H9 (cell line): ENCODE measurements at regions not wholly inside any gene's neighbourhood (a gene's known extent, or its start where the extent isn't known, plus 50 kb on each side); places are given as distances from the start of the nearest gene placed in this dataset.

ENCODE experiments used
- DNase-seq: peaks from one replicate; pipeline ENCODE4 v3.0.0-alpha.2; 2017
- H2AFZ ChIP-seq: one replicate; pipeline ENCODE4 v1.6.1; 2013; ENCODE audit warnings: mild to moderate bottlenecking, low read length, control low read depth, moderate library complexity
- H2AK5ac ChIP-seq: 2 replicates; pipeline ENCODE4 v1.6.1; 2013; ENCODE audit warnings: low read length, control low read depth, mixed read lengths; ENCODE audit not compliant: insufficient read length
- H2BK120ac ChIP-seq: one replicate; pipeline ENCODE4 v1.6.1; 2013; ENCODE audit warnings: low read depth, mild to moderate bottlenecking, low read length, control low read depth, inconsistent platforms; ENCODE audit not compliant: poor library complexity, severe bottlenecking
- H2BK12ac ChIP-seq: 2 replicates; pipeline ENCODE4 v1.6.1; 2013; ENCODE audit warnings: low read length, control low read depth, mixed read lengths, low read depth; ENCODE audit not compliant: insufficient read length
- H2BK15ac ChIP-seq: 2 replicates; pipeline ENCODE4 v1.6.1; 2013; ENCODE audit warnings: low read depth, low read length, control low read depth
- H2BK20ac ChIP-seq: one replicate; pipeline ENCODE4 v1.6.1; 2013; ENCODE audit warnings: low read depth, mild to moderate bottlenecking, low read length, control low read depth, inconsistent platforms; ENCODE audit not compliant: poor library complexity, severe bottlenecking
- H2BK5ac ChIP-seq: 2 replicates; pipeline ENCODE4 v1.6.1; 2013; ENCODE audit warnings: low read length, control low read depth, mixed read lengths; ENCODE audit not compliant: insufficient read length
- H3K14ac ChIP-seq: 2 replicates; pipeline ENCODE4 v1.6.1; 2013; ENCODE audit warnings: low read length, control low read depth; ENCODE audit not compliant: insufficient read depth
- H3K18ac ChIP-seq: 2 replicates; pipeline ENCODE4 v1.6.1; 2013; ENCODE audit warnings: low read depth, mild to moderate bottlenecking, mixed read lengths, low read length, control low read depth; ENCODE audit not compliant: insufficient read length
- H3K23ac ChIP-seq: 2 replicates; pipeline ENCODE4 v1.6.1; 2013; ENCODE audit warnings: low read length, control low read depth, mixed read lengths, low read depth; ENCODE audit not compliant: insufficient read length
- H3K23me2 ChIP-seq: 2 replicates; pipeline ENCODE4 v1.6.1; 2013; ENCODE audit warnings: low read depth, mild to moderate bottlenecking, mixed read lengths, low read length, control low read depth; ENCODE audit not compliant: insufficient read length, poor library complexity, severe bottlenecking
- H3K27ac ChIP-seq: 2 replicates; pipeline ENCODE4 v1.5.1; 2013; ENCODE audit warnings: low read length, control low read depth, mixed read lengths, low read depth; ENCODE audit not compliant: insufficient read length
- H3K27me3 ChIP-seq: 2 replicates; pipeline ENCODE4 v1.6.1; 2013; ENCODE audit warnings: low read length, control low read depth, inconsistent platforms; ENCODE audit not compliant: insufficient read depth
- H3K4ac ChIP-seq: 2 replicates; pipeline ENCODE4 v1.6.1; 2013; ENCODE audit warnings: low read depth, mild to moderate bottlenecking, control low read depth, inconsistent platforms, low read length, moderate library complexity
- H3K4me1 ChIP-seq: 2 replicates; pipeline ENCODE4 v1.6.1; 2013; ENCODE audit warnings: low read length, control low read depth, inconsistent platforms; ENCODE audit not compliant: insufficient read depth
- H3K4me2 ChIP-seq: 2 replicates; pipeline ENCODE4 v1.6.1; 2013; ENCODE audit warnings: low read length, control low read depth, mixed read lengths; ENCODE audit not compliant: insufficient read length, insufficient read depth
- H3K56ac ChIP-seq: 2 replicates; pipeline ENCODE4 v1.6.1; 2013; ENCODE audit warnings: low read depth, mild to moderate bottlenecking, mixed read lengths, low read length, control low read depth; ENCODE audit not compliant: insufficient read length
- H3K79me1 ChIP-seq: 2 replicates; pipeline ENCODE4 v1.6.1; 2013; ENCODE audit warnings: low read depth, mild to moderate bottlenecking, moderate library complexity, low read length, control low read depth, inconsistent platforms; ENCODE audit not compliant: insufficient read depth, poor library complexity, severe bottlenecking
- H3K79me2 ChIP-seq: 2 replicates; pipeline ENCODE4 v1.6.1; 2013; ENCODE audit warnings: low read length, control low read depth, inconsistent platforms; ENCODE audit not compliant: insufficient read depth
- H3K9ac ChIP-seq: 2 replicates; pipeline ENCODE4 v1.6.1; 2013; ENCODE audit warnings: low read length, control low read depth, mixed read lengths; ENCODE audit not compliant: insufficient read length; ENCODE audit errors: extremely low read depth
- H3K9me3 ChIP-seq: one replicate; pipeline ENCODE4 v1.6.1; 2013; ENCODE audit warnings: low read depth, low read length, inconsistent platforms; ENCODE audit not compliant: control insufficient read depth
- H3T11ph ChIP-seq: one replicate; pipeline ENCODE4 v1.6.1; 2013; ENCODE audit warnings: mild to moderate bottlenecking, low read length, control low read depth, inconsistent platforms
- H4K20me1 ChIP-seq: one replicate; pipeline ENCODE4 v1.6.1; 2013; ENCODE audit not compliant: control insufficient read depth, insufficient read length, insufficient read depth
- H4K5ac ChIP-seq: 2 replicates; pipeline ENCODE4 v1.6.1; 2013; ENCODE audit warnings: low read depth, mild to moderate bottlenecking, mixed read lengths, low read length, control low read depth; ENCODE audit not compliant: insufficient read length
- H4K8ac ChIP-seq: replicated peaks from 2 replicates; pipeline ENCODE4 v1.6.1; 2013; ENCODE audit warnings: low read length, control low read depth, mixed read lengths, low read depth; ENCODE audit not compliant: insufficient read length
- H4K91ac ChIP-seq: 2 replicates; pipeline ENCODE4 v1.6.1; 2013; ENCODE audit warnings: low read depth, mild to moderate bottlenecking, moderate library complexity, mixed read lengths, low read length, control low read depth; ENCODE audit not compliant: insufficient read length
- H3K27ac Mint-ChIP-seq, 3 experiments: 2 replicates in 2 of 3; 3 replicates in 1 of 3; pipeline ENCODE4 v1.8.0; 2020 to 2021; ENCODE audit warnings: mixed read lengths in 3 of 3, mild to moderate bottlenecking in 1 of 3, moderate library complexity in 1 of 3
- H3K27me3 Mint-ChIP-seq: 2 replicates; pipeline ENCODE4 v1.8.0; 2021; ENCODE audit warnings: low read depth, mild to moderate bottlenecking, moderate library complexity, mixed read lengths
- H3K36me3 Mint-ChIP-seq, 3 experiments: 2 replicates in 2 of 3; 3 replicates in 1 of 3; pipeline ENCODE4 v1.8.0; 2020 to 2021; ENCODE audit warnings: low read depth in 3 of 3, mixed read lengths in 3 of 3; ENCODE audit not compliant: insufficient read depth in 1 of 3
- H3K4me1 Mint-ChIP-seq, 2 experiments: 2 replicates each; pipeline ENCODE4 v1.8.0; 2020; ENCODE audit warnings: mixed read lengths in 2 of 2
- H3K4me3 Mint-ChIP-seq, 2 experiments: 2 replicates in 1 of 2; 3 replicates in 1 of 2; pipeline ENCODE4 v1.8.0; 2020 to 2021; ENCODE audit warnings: mild to moderate bottlenecking in 2 of 2, mixed read lengths in 2 of 2, moderate library complexity in 1 of 2
- H3K9me3 Mint-ChIP-seq, 2 experiments: 2 replicates in 1 of 2; 3 replicates in 1 of 2; pipeline ENCODE4 v1.8.0; 2020; ENCODE audit warnings: mild to moderate bottlenecking in 2 of 2, mixed read lengths in 2 of 2, moderate library complexity in 1 of 2
- CTCF ChIP-seq: fragments of 200-600 bp; sonication (generic); conservative IDR thresholded peaks from 3 replicates; pipeline ENCODE4 v1.8.0; 2021; ENCODE audit warnings: antibody characterized with exemption, mild to moderate bottlenecking
- WGBS: extraction: QIAGEN DNeasy Blood & Tissue Kit; methylation state at CpG from one replicate; pipeline ENCODE4 v1.1.7; 2013; ENCODE audit warnings: missing lambda C conversion rate, low lambda C conversion rate, mixed read lengths; ENCODE audit not compliant: insufficient read length; ENCODE audit errors: extremely low coverage; 5-methylcytosine and 5-hydroxymethylcytosine counted together

GRCh38 chr5:112512901-112513300, 93.8 kb upstream of the EPB41L4A start:
- no peak overlapping the region for H2AK5ac ChIP-seq
- no peak overlapping the region for H3K27ac Mint-ChIP-seq

More at GRCh38 chr5:112512901-112513300, 93.8 kb upstream of the EPB41L4A start:
- H3K4me2 ChIP-seq = no peak overlapping the region
- no peak for TF ChIP-seq CTCF
- no peak overlapping the region for H3K56ac ChIP-seq
- no peak overlapping the region for H2BK120ac ChIP-seq
- peaks cover 5% of the 10 kb centered on the region for H3K9me3 ChIP-seq
- H3K4me3 Mint-ChIP-seq = no peak overlapping the region
- H2BK20ac ChIP-seq = no peak overlapping the region
- no peaks in the 10 kb centered on the region for H3K4me1 ChIP-seq
- DNase-seq = no peak
- H3K4me1 Mint-ChIP-seq = no peaks in the 10 kb centered on the region
- no peak overlapping the region for H3K23ac ChIP-seq
- no peaks in the 10 kb centered on the region for H3K23me2 ChIP-seq
- H2AFZ ChIP-seq = no peak overlapping the region
- peaks cover 18 to 24% of the 10 kb centered on the region in 2 experiments for H3K9me3 Mint-ChIP-seq
- peaks cover 3 to 15% (median 11%) of the 10 kb centered on the region in 3 experiments; a peak in 6 of 7 replicates for H3K36me3 Mint-ChIP-seq
- H3K27me3 ChIP-seq = no peaks in the 10 kb centered on the region
- no peaks in the 10 kb centered on the region for H3K79me2 ChIP-seq
- no peak overlapping the region for H4K5ac ChIP-seq
- H2BK12ac ChIP-seq = no peak overlapping the region
- no peaks in the 10 kb centered on the region for H4K20me1 ChIP-seq
- H3K27ac ChIP-seq = no peak overlapping the region
- H3K9ac ChIP-seq = no peak overlapping the region
- WGBS = no CpG with 5 or more reads among the region's 2 CpGs
- no peak overlapping the region for H3K18ac ChIP-seq
- H3K79me1 ChIP-seq = no peaks in the 10 kb centered on the region
- H3T11ph ChIP-seq = no peak overlapping the region
- no peak overlapping the region for H4K8ac ChIP-seq
- no peak overlapping the region for H4K91ac ChIP-seq
- no peak overlapping the region for H2BK5ac ChIP-seq
- H3K4ac ChIP-seq = no peak overlapping the region
- no peak overlapping the region for H2BK15ac ChIP-seq
- no peaks in the 10 kb centered on the region; the same call in 1 of the 2 replicates for H3K27me3 Mint-ChIP-seq
- H3K14ac ChIP-seq = no peak overlapping the region
